H1 (cell line): ENCODE measurements at regions not wholly inside any gene's neighbourhood (a gene's known extent, or its start where the extent isn't known, plus 50 kb on each side); places are given as distances from the start of the nearest gene placed in this dataset.

Experiments used
- CTCF ChIA-PET: fragments of 300-600 bp; sonication (Branson Sonifier 250); formaldehyde crosslinking; loops from one replicate; lab custom pipeline; 2021; ENCODE audit not compliant: partially characterized antibody; lab: Charles Lee
- POLR2A ChIA-PET: fragments of 300-600 bp; sonication (Branson Sonifier 250); formaldehyde crosslinking; loops from one replicate; lab custom pipeline; 2021; ENCODE audit warnings: inconsistent platforms; ENCODE audit not compliant: partially characterized antibody; lab: Charles Lee
- DNase-seq, 2 experiments: peaks; one replicate each; pipeline versions ENCODE4 v3.0.0 to v3.0.0-alpha.2; 2010 to 2022; ENCODE audit warnings: low spot score in 2 of 2, low read depth in 1 of 2, mixed read lengths in 1 of 2
- FAIRE-seq: peaks from 2 replicates; lab custom pipeline; 2011; peaks lifted over from hg19 to GRCh38; lab: Jason Lieb, UNC
- H2AFZ ChIP-seq: 2 replicates; pipeline ENCODE4 v1.8.1; 2012; ENCODE audit warnings: low read length, inconsistent platforms
- H2AK5ac ChIP-seq: 2 replicates; pipeline ENCODE4 v1.6.1; 2013; ENCODE audit warnings: low read depth, low read length
- H2BK120ac ChIP-seq: replicated peaks from 2 replicates; pipeline ENCODE3; 2013; ENCODE audit warnings: low read depth, low read length, inconsistent platforms
- H2BK12ac ChIP-seq: 2 replicates; pipeline ENCODE4 v1.6.1; 2013; ENCODE audit warnings: low read depth, low read length
- H2BK15ac ChIP-seq: 2 replicates; pipeline ENCODE4 v1.6.1; 2013; ENCODE audit warnings: low read length
- H2BK20ac ChIP-seq: 2 replicates; pipeline ENCODE4 v1.6.1; 2013; ENCODE audit warnings: low read length
- H2BK5ac ChIP-seq: 2 replicates; pipeline ENCODE4 v1.6.1; 2013; ENCODE audit warnings: low read depth, low read length
- H3K14ac ChIP-seq: 2 replicates; pipeline ENCODE4 v1.6.1; 2013; ENCODE audit warnings: inconsistent platforms; ENCODE audit not compliant: insufficient read length
- H3K18ac ChIP-seq: 2 replicates; pipeline ENCODE4 v1.6.1; 2013; ENCODE audit warnings: low read length; ENCODE audit errors: extremely low read depth
- H3K23ac ChIP-seq: 2 replicates; pipeline ENCODE4 v1.6.1; 2013; ENCODE audit warnings: inconsistent platforms; ENCODE audit not compliant: insufficient read length
- H3K23me2 ChIP-seq: 2 replicates; pipeline ENCODE4 v1.6.1; 2013; ENCODE audit warnings: low read depth, low read length
- H3K27ac ChIP-seq: 2 replicates; pipeline ENCODE4 v1.6.1; 2011; ENCODE audit warnings: low read depth, low read length, inconsistent platforms
- H3K27me3 ChIP-seq, 4 experiments: replicated peaks in 1 of 4; 1 replicate in 1 of 4; 2 replicates in 3 of 4; pipeline versions ENCODE4 v1.6.1 to v1.8.1; 2011 to 2013; ENCODE audit warnings: low read length in 3 of 4, mild to moderate bottlenecking in 3 of 4, inconsistent platforms in 2 of 4, mixed read lengths in 2 of 4, moderate library complexity in 1 of 4; ENCODE audit not compliant: control insufficient read depth in 3 of 4, insufficient read depth in 3 of 4; ENCODE audit errors: extremely low read depth in 1 of 4
- H3K36me3 ChIP-seq, 4 experiments: 2 replicates each; pipeline versions ENCODE4 v1.6.1 to v1.8.1; 2011 to 2013; ENCODE audit warnings: mild to moderate bottlenecking in 4 of 4, low read length in 3 of 4, moderate library complexity in 2 of 4, control low read depth in 1 of 4, inconsistent platforms in 1 of 4; ENCODE audit not compliant: insufficient read depth in 4 of 4, control insufficient read depth in 2 of 4
- H3K4ac ChIP-seq: replicated peaks from 2 replicates; pipeline ENCODE3; 2013; ENCODE audit warnings: low read length, low read depth, mixed read lengths, inconsistent platforms; ENCODE audit not compliant: insufficient read length
- H3K4me1 ChIP-seq, 4 experiments: replicated peaks in 1 of 4; 1 replicate in 1 of 4; 2 replicates in 3 of 4; pipeline versions ENCODE4 v1.6.1 to v1.8.1; 2011 to 2013; ENCODE audit warnings: low read length in 3 of 4, inconsistent platforms in 2 of 4, mixed read lengths in 1 of 4; ENCODE audit not compliant: insufficient read depth in 4 of 4, control insufficient read depth in 3 of 4
- H3K4me2 ChIP-seq, 2 experiments: 2 replicates each; pipeline versions ENCODE4 v1.6.1 to v1.8.1; 2011 to 2013; ENCODE audit warnings: low read depth in 2 of 2, low read length in 2 of 2, control low read depth in 1 of 2, inconsistent platforms in 1 of 2, mild to moderate bottlenecking in 1 of 2; ENCODE audit not compliant: insufficient read depth in 1 of 2
- H3K4me3 ChIP-seq, 4 experiments: fragments of 200-600, 300-600 bp in 1 of 4; sonication (generic), shearing (Covaris generic), sonication (Bioruptor Twin) in 1 of 4; 2 replicates each; pipeline versions ENCODE4 v1.5.1 to v1.8.1; 2011 to 2016; ENCODE audit warnings: low read length in 4 of 4, low read depth in 3 of 4, control low read depth in 2 of 4, inconsistent platforms in 2 of 4, mild to moderate bottlenecking in 2 of 4, mixed read lengths in 1 of 4, moderate library complexity in 1 of 4; ENCODE audit not compliant: insufficient read depth in 2 of 4; ENCODE audit errors: extremely low read depth in 1 of 4
- H3K56ac ChIP-seq: replicated peaks from 2 replicates; pipeline ENCODE3; 2013; ENCODE audit warnings: low read depth, mild to moderate bottlenecking, mixed read lengths, low read length, inconsistent platforms; ENCODE audit not compliant: insufficient read length
- H3K79me1 ChIP-seq: 2 replicates; pipeline ENCODE4 v1.6.1; 2013; ENCODE audit warnings: low read depth, low read length, control low read depth
- H3K79me2 ChIP-seq, 2 experiments: 2 replicates each; pipeline versions ENCODE4 v1.6.1 to v1.8.1; 2012 to 2013; ENCODE audit warnings: low read length in 2 of 2, mild to moderate bottlenecking in 2 of 2, inconsistent platforms in 1 of 2; ENCODE audit not compliant: insufficient read depth in 2 of 2, control insufficient read depth in 1 of 2
- H3K9ac ChIP-seq, 4 experiments: replicated peaks in 1 of 4; 1 replicate in 1 of 4; 2 replicates in 3 of 4; pipeline versions ENCODE4 v1.6.1 to v1.8.1; 2011 to 2013; ENCODE audit warnings: low read depth in 3 of 4, low read length in 3 of 4, control low read depth in 2 of 4, mild to moderate bottlenecking in 2 of 4, moderate library complexity in 2 of 4, inconsistent platforms in 1 of 4; ENCODE audit errors: extremely low read depth in 1 of 4
- H3K9me3 ChIP-seq, 2 experiments: 2 replicates each; pipeline versions ENCODE4 v1.6.1 to v1.8.1; 2012 to 2013; ENCODE audit warnings: mild to moderate bottlenecking in 2 of 2, moderate library complexity in 2 of 2, control low read depth in 1 of 2, inconsistent platforms in 1 of 2, low read depth in 1 of 2, low read length in 1 of 2, mixed read lengths in 1 of 2; ENCODE audit not compliant: insufficient read depth in 2 of 2
- H4K20me1 ChIP-seq, 2 experiments: replicated peaks in 1 of 2; 2 replicates each; pipeline versions ENCODE3 to v1.8.1; 2011 to 2013; ENCODE audit warnings: inconsistent platforms in 2 of 2, low read length in 2 of 2, mild to moderate bottlenecking in 1 of 2; ENCODE audit not compliant: insufficient read depth in 2 of 2, control insufficient read depth in 1 of 2
- H4K5ac ChIP-seq: 2 replicates; pipeline ENCODE4 v1.6.1; 2013; ENCODE audit warnings: low read length, low read depth, mixed read lengths, inconsistent platforms; ENCODE audit not compliant: insufficient read length
- H4K8ac ChIP-seq: 2 replicates; pipeline ENCODE4 v1.8.0; 2013; ENCODE audit warnings: mild to moderate bottlenecking, moderate library complexity, low read length, inconsistent platforms; ENCODE audit not compliant: insufficient read depth; ENCODE audit errors: extremely low read depth
- H4K91ac ChIP-seq: replicated peaks from 2 replicates; pipeline ENCODE3; 2013; ENCODE audit warnings: low read length, mixed read lengths, inconsistent platforms; ENCODE audit not compliant: insufficient read length
- GABPA ChIP-seq: IDR thresholded peaks from 2 replicates; pipeline ENCODE4 v1.6.1; 2011; ENCODE audit warnings: mild to moderate bottlenecking, low read length, moderate library complexity, borderline replicate concordance; ENCODE audit not compliant: insufficient read depth
- RAD21 ChIP-seq, 2 experiments: IDR thresholded peaks in 1 of 2; conservative IDR thresholded peaks in 1 of 2; 2 replicates each; pipeline ENCODE4 v1.6.1; 2011; ENCODE audit warnings: low read depth in 2 of 2, low read length in 2 of 2, improper control_type of control experiment in 1 of 2, inconsistent platforms in 1 of 2, mild to moderate bottlenecking in 1 of 2, moderate library complexity in 1 of 2
- WGBS, 2 experiments: shearing (Covaris generic) in 1 of 2; methylation state at CpG; one replicate each; pipeline versions ENCODE4 v1.1.6 to v1.1.7; 2013 to 2015; ENCODE audit warnings: low lambda C conversion rate in 2 of 2, mixed read lengths in 2 of 2, inconsistent platforms in 1 of 2, low coverage in 1 of 2, missing lambda C conversion rate in 1 of 2; ENCODE audit not compliant: insufficient replicate concordance in 2 of 2, insufficient coverage in 1 of 2, insufficient read length in 1 of 2; ENCODE audit errors: extremely low coverage in 1 of 2, missing lambda C conversion rate in 1 of 2; 5-methylcytosine and 5-hydroxymethylcytosine counted together

DNA sequence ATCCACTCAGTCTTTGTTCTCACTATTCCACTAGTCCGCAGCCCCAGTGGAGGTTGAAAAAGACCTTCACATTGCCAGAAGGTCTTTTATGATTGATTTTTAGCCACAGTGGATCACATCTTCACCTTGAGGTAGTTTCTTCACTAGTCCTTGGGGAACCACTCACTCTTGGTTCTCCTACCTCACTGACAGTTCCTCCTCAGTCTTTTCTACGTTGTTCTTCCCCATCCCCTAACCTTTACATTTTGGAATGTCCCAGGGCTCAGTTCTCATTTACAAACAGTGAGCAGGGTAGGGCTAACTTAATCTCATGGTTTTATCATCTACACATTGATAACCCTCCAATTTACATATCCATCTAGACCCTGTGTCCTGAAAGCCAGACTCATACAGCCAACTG lies 316.4 kb upstream of the SORL1-AS1 start:
- Histone ChIP-seq H2BK5ac (no peak overlapping the region), H2BK12ac (no peak overlapping the region), H3K27me3 (no peaks in the 10 kb centered on the region; a peak in 1 of 7 replicates), H3K14ac (no peak overlapping the region), H3K4me2 (no peak overlapping the region), H4K5ac (no peak overlapping the region), H3K4me1 (no peaks in the 10 kb centered on the region), H3K9me3 (no peaks in the 10 kb centered on the region), H3K9ac (no peak overlapping the region), H3K27ac (no peak overlapping the region), H3K4ac (no peak overlapping the region), H3K79me1 (no peaks in the 10 kb centered on the region), H2AFZ (no peak overlapping the region), H2BK20ac (no peak overlapping the region), H3K56ac (no peak overlapping the region), H3K18ac (no peak overlapping the region), H4K8ac (no peak overlapping the region), H4K20me1 (peaks cover 0 to 1% of the 10 kb centered on the region in 2 experiments), H2AK5ac (no peak overlapping the region), H3K23me2 (no peaks in the 10 kb centered on the region), H2BK15ac (no peak overlapping the region), H2BK120ac (no peak overlapping the region), H3K36me3 (no peaks in the 10 kb centered on the region), H3K4me3 (no peak overlapping the region), H4K91ac (no peak overlapping the region), H3K23ac (no peak overlapping the region), H3K79me2 (no peaks in the 10 kb centered on the region)
- FAIRE-seq (no peak), DNase-seq (no peak)
- no peak for TF ChIP-seq GABPA
- TF ChIP-seq RAD21 (IDR thresholded peaks at IDR 0.05 in 1 of 2, conservative IDR thresholded peaks at IDR 0.05 in 1 of 2; ENCODE audit: low read depth in 2 of 2, low read length in 2 of 2): no peak
- CTCF ChIA-PET: interaction anchor here (1.0 kb wide), 1 partner anchor 114 kb away, joined by 3 read pairs; no protein-coding TSS in a partner anchor
- POLR2A ChIA-PET: no interaction called here
- 91% methylated on average over 2 of the region's 2 CpGs; no CpG with 5 or more reads in 1 of the 2 experiments for WGBS, 2 experiments
